Endothelial cell of umbilical vein (primary cell): ENCODE measurements at regions not wholly inside any gene's neighbourhood (a gene's known extent, or its start where the extent isn't known, plus 50 kb on each side); places are given as distances from the start of the nearest gene placed in this dataset.

Source experiments
- BruUV-seq: library from RNA; stranded (reverse); fragments of 400-500 nt; replicated peaks from 2 replicates; lab custom pipeline; 2021; lab: Mats Ljungman, UMichigan
- CTCF ChIA-PET: fragments of 300-600, 350-600 bp; sonication (Branson Sonifier 250); formaldehyde crosslinking; loops from one replicate; lab custom pipeline; 2021; ENCODE audit warnings: antibody characterized with exemption, inconsistent platforms; lab: Charles Lee
- POLR2A ChIA-PET: fragments of 300-600, 350-600 bp; sonication (Branson Sonifier 250); formaldehyde crosslinking; loops from one replicate; lab custom pipeline; 2021; ENCODE audit warnings: antibody characterized with exemption, inconsistent platforms; lab: Charles Lee
- DNase-seq: peaks from one replicate; pipeline ENCODE4 v3.0.0-alpha.2; 2011; ENCODE audit warnings: low read depth, low spot score
- FAIRE-seq: peaks from 2 replicates; lab custom pipeline; 2011; peaks lifted over from hg19 to GRCh38; lab: Jason Lieb, UNC
- H2AFZ ChIP-seq: 2 replicates; pipeline ENCODE4 v1.6.0; 2012; ENCODE audit warnings: low read depth, low read length, control low read depth, inconsistent platforms
- H3K27ac ChIP-seq: 2 replicates; pipeline ENCODE4 v1.5.1; 2011; ENCODE audit warnings: low read depth, mild to moderate bottlenecking, control low read depth, low read length, moderate library complexity; ENCODE audit not compliant: insufficient read depth
- H3K27me3 ChIP-seq, 2 experiments: 2 replicates each; pipeline versions ENCODE4 v1.6.0 to v1.6.1; 2011; ENCODE audit warnings: low read length in 2 of 2, mixed read lengths in 1 of 2; ENCODE audit not compliant: control insufficient read depth in 2 of 2, insufficient read depth in 2 of 2
- H3K36me3 ChIP-seq, 2 experiments: 2 replicates in 1 of 2; 3 replicates in 1 of 2; pipeline ENCODE4 v1.5.1; 2011; ENCODE audit warnings: low read length in 2 of 2, mild to moderate bottlenecking in 1 of 2, moderate library complexity in 1 of 2; ENCODE audit not compliant: control insufficient read depth in 2 of 2, insufficient read depth in 2 of 2; ENCODE audit errors: extremely low read depth in 1 of 2
- H3K4me1 ChIP-seq: 3 replicates; pipeline ENCODE4 v1.5.1; 2011; ENCODE audit warnings: mild to moderate bottlenecking, low read length; ENCODE audit not compliant: control insufficient read depth, insufficient read depth; ENCODE audit errors: extremely low read depth
- H3K4me2 ChIP-seq: 2 replicates; pipeline ENCODE4 v1.6.1; 2011; ENCODE audit warnings: low read length, control low read depth, mixed read lengths; ENCODE audit not compliant: insufficient read depth
- H3K4me3 ChIP-seq, 3 experiments: fragments of 200-600 bp in 1 of 3; sonication (generic), shearing (Covaris generic) in 1 of 3; replicated peaks in 1 of 3; 2 replicates each; pipeline ENCODE4 v1.5.1; 2011 to 2016; ENCODE audit warnings: control low read depth in 3 of 3, low read length in 3 of 3, mild to moderate bottlenecking in 2 of 3, inconsistent platforms in 1 of 3, low read depth in 1 of 3, moderate library complexity in 1 of 3; ENCODE audit not compliant: insufficient read depth in 1 of 3
- H3K79me2 ChIP-seq: 2 replicates; pipeline ENCODE4 v1.6.0; 2012; ENCODE audit warnings: low read length, inconsistent platforms; ENCODE audit not compliant: control insufficient read depth, insufficient read depth
- H3K9ac ChIP-seq: replicated peaks from 2 replicates; pipeline ENCODE3; 2011; ENCODE audit warnings: low read length, control low read depth; ENCODE audit not compliant: insufficient read depth; ENCODE audit errors: extremely low read depth
- H3K9me1 ChIP-seq: replicated peaks from 3 replicates; pipeline ENCODE4 v1.6.0; 2011; ENCODE audit warnings: mild to moderate bottlenecking, low read length; ENCODE audit not compliant: control insufficient read depth, insufficient read depth; ENCODE audit errors: extremely low read depth
- H3K9me3 ChIP-seq: replicated peaks from 2 replicates; pipeline ENCODE4 v1.5.1; 2012; ENCODE audit warnings: low read length, inconsistent platforms; ENCODE audit not compliant: control insufficient read depth, insufficient read depth
- H4K20me1 ChIP-seq: replicated peaks from 2 replicates; pipeline ENCODE3; 2011; ENCODE audit warnings: mild to moderate bottlenecking, low read length; ENCODE audit not compliant: control insufficient read depth, insufficient read depth; ENCODE audit errors: extremely low read depth
- CTCF ChIP-seq, 2 donors: IDR thresholded peaks; 1 replicate in 1 of 2; 2 replicates in 1 of 2; pipeline ENCODE4 v1.5.1; 2011; ENCODE audit warnings: low read length in 2 of 2, mild to moderate bottlenecking in 2 of 2, moderate library complexity in 2 of 2, control low read depth in 1 of 2, inconsistent platforms in 1 of 2, low read depth in 1 of 2; ENCODE audit not compliant: insufficient read depth in 1 of 2; ENCODE audit errors: extremely low read depth in 1 of 2
- EZH2 ChIP-seq: IDR thresholded peaks from 2 replicates; pipeline ENCODE4 v1.6.1; 2012; ENCODE audit warnings: borderline replicate concordance, low read depth, mild to moderate bottlenecking, moderate library complexity, low read length, inconsistent platforms; ENCODE audit not compliant: severe bottlenecking
- FOS ChIP-seq: IDR thresholded peaks from 2 replicates; pipeline ENCODE4 v1.6.1; 2011; ENCODE audit warnings: mild to moderate bottlenecking, low read length, moderate library complexity, borderline replicate concordance; ENCODE audit not compliant: insufficient read depth
- GATA2 ChIP-seq: IDR thresholded peaks from 2 replicates; pipeline ENCODE4 v1.7.0; 2011; ENCODE audit warnings: low read depth, mild to moderate bottlenecking, moderate library complexity, mixed read lengths, low read length; ENCODE audit not compliant: insufficient read length, insufficient read depth
- JUN ChIP-seq: IDR thresholded peaks from 2 replicates; pipeline ENCODE4 v1.6.1; 2011; ENCODE audit warnings: borderline replicate concordance, low read depth; ENCODE audit not compliant: insufficient read length, insufficient read depth
- MAX ChIP-seq: IDR thresholded peaks from 2 replicates; pipeline ENCODE4 v1.6.1; 2011; ENCODE audit not compliant: insufficient read depth, insufficient read length
- MYC ChIP-seq: IDR thresholded peaks from one replicate; pipeline ENCODE4 v1.6.1; 2011; ENCODE audit warnings: mild to moderate bottlenecking, low read depth, low read length
- POLR2A ChIP-seq: IDR thresholded peaks from 2 replicates; pipeline ENCODE4 v1.6.1; 2012; ENCODE audit warnings: low read depth, mild to moderate bottlenecking, control low read depth, low read length
- POLR2AphosphoS5 ChIP-seq: IDR thresholded peaks from 2 replicates; pipeline ENCODE4 v1.6.1; 2012; ENCODE audit warnings: low read depth, mild to moderate bottlenecking, control low read depth, low read length, moderate library complexity; ENCODE audit not compliant: insufficient read depth
- dilution Hi-C: fragments of 300-500 bp; cut with MboI; formaldehyde crosslinking; loops from one replicate; pipeline ENCODE4 v1.15.0; 2019; ENCODE audit warnings: low sequenced_read_pairs; ENCODE audit not compliant: extremely low pct_ligation_motif_present
- intact Hi-C: fragments of 100-400 bp; cut with micrococcal nuclease; formaldehyde crosslinking; loops from one replicate; pipeline ENCODE4 v1.10.0; 2022

- no peak for FAIRE-seq
- no peaks in the 10 kb centered on the region for H4K20me1 ChIP-seq
- no peaks in the 10 kb centered on the region for H3K27me3 ChIP-seq
- H3K36me3 ChIP-seq = no peaks in the 10 kb centered on the region
- ChIA-PET POLR2A (no interaction called here), CTCF (no interaction called here)
- DNase-seq = no peak
- intact Hi-C loops (no loop called here), dilution Hi-C loops (no loop called here)
- no peaks in the 10 kb centered on the region for H3K9me1 ChIP-seq
- no peak overlapping the region for H3K4me2 ChIP-seq
- no peak overlapping the region for H3K9ac ChIP-seq
- H3K9me3 ChIP-seq = no peaks in the 10 kb centered on the region
- no peaks in the 10 kb centered on the region for H3K4me1 ChIP-seq
- no peak overlapping the region for H3K4me3 ChIP-seq
- no peak for TF ChIP-seq POLR2AphosphoS5
- TF ChIP-seq CTCF (IDR thresholded peaks at IDR 0.05; ENCODE audit: extremely low read depth in 1 of 2, insufficient read depth in 1 of 2, low read depth in 1 of 2, low read length in 2 of 2) = no peak
- TF ChIP-seq JUN = no peak
- no peak for TF ChIP-seq MAX
- no peak for TF ChIP-seq EZH2
- TF ChIP-seq GATA2 = no peak
- TF ChIP-seq MYC = no peak
- no peak for TF ChIP-seq POLR2A
- TF ChIP-seq FOS = no peak
- H2AFZ ChIP-seq = no peak overlapping the region
- H3K27ac ChIP-seq = no peak overlapping the region
- no peaks in the 10 kb centered on the region for H3K79me2 ChIP-seq
- no TSS peak for BruUV-seq
Measured at GRCh38 chr2:8134985-8135682, 546.7 kb upstream of the ID2 start.
